Right ventricle myocardium inferior (tissue), 1 donor: ENCODE measurements at regions not wholly inside any gene's neighbourhood (a gene's known extent, or its start where the extent isn't known, plus 50 kb on each side); places are given as distances from the start of the nearest gene placed in this dataset.

Experiments used
- ATAC-seq: fragments of 200-7000 bp; cut with Tn5 transposase; one replicate; pipeline ENCODE4 v1.9.1; 2020; ENCODE audit warnings: mild to moderate bottlenecking, moderate library complexity
- DNase-seq: peaks from one replicate; pipeline ENCODE4 v3.0.0; 2021; ENCODE audit errors: missing footprints
- intact Hi-C: fragments of 100-400 bp; cut with DNase I; formaldehyde crosslinking; loops from one replicate; pipeline ENCODE4 v1.11.0; 2022
- donor health status: DM: no; HTN: yes; CAD: no; lungs with severe emphysema.

- intact Hi-C loops = no loop called here
- no peak for ATAC-seq
These were observed 335.7 kb upstream of the POU3F3 start for GRCh38 chr2:104518256-104518655.

GRCh38 chr2:104521247-104521646, 332.7 kb upstream of the POU3F3 start:
- intact Hi-C loops = no loop called here
- DNase-seq (no peak), ATAC-seq (no peak)

More at GRCh38 chr2:104518256-104518655, 335.7 kb upstream of the POU3F3 start:
- no peak for DNase-seq

DNA sequence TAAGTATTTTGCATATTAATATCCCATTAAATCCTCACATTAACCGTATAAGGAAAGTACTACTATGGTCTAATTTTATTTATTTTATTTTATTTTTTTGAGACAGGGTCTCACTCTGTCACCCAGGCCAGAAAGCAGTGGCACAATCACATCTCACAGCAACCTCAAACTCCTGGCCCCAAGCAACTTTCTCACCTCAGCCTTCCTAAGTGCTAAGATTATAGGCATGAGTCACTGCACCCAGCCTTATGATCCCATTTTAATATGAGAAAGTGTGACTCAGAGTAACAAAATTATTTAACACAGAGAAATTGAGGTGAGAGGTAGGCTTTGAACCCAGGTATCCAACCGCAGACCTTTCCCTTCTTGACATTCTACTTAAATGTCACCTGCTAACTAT, 330.0 kb upstream of the POU3F3 start:
- intact Hi-C loops = no loop called here
- ATAC-seq = no peak
- no peak for DNase-seq

GRCh38 chr2:104528101-104528500, 325.8 kb upstream of the POU3F3 start:
- no peak for ATAC-seq
- no peak for DNase-seq
- intact Hi-C loops = no loop called here

- no peak for ATAC-seq
- intact Hi-C loops = no loop called here
- DNase-seq = no peak
These were observed 322.8 kb upstream of the POU3F3 start for GRCh38 chr2:104531122-104531521.

GRCh38 chr2:104537116-104537515, 316.8 kb upstream of the POU3F3 start:
- ATAC-seq = no peak

DNA sequence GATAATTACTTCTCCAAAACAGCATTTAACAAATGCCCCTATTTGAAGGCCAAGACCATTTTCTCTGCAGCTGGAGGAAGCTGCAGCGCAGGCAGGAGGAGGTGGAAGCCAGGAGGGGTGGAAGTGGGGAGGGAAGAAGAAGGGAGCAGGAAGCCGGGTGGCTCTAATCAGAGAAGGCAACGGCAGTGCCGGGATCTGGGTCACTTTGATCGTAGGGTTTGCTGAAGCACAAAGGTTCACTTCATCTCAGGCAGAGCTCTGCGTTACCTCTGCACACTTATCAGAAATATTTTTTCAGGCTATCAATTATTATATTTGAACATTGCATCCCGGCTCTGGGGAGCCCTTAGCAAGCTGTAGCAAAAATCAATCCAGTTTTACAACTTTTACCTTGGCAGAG, 315.8 kb upstream of the POU3F3 start:
- no peak for DNase-seq
- intact Hi-C loops = no loop called here
- ATAC-seq = no peak

More at GRCh38 chr2:104537116-104537515, 316.8 kb upstream of the POU3F3 start:
- intact Hi-C loops = no loop called here
- DNase-seq = no peak

- DNase-seq (no peak), ATAC-seq (no peak)
- intact Hi-C loops = no loop called here
These were observed 314.3 kb upstream of the POU3F3 start for GRCh38 chr2:104539649-104540048.

DNA sequence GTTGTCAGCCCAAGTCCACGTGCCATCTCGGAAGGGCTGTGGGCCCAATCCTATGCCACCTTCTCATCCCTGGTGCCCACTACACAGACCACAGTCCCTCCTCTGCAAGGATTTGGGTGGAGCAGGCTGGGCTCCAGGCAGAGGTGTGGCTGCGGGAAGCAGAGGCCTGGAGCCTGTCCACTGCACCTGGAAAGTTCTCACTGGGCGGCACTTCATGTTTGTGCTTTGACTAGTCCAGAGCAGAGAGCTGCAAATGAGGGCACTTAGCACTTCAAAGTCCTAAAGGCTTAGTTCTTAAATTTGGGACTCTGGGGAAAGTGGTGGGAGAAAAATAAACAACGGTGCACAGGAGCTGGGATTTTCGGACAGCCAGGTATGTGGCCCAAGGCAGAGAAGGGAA, 308.9 kb upstream of the POU3F3 start:
- DNase-seq (no peak), ATAC-seq (no peak)
- intact Hi-C loops = no loop called here

DNA sequence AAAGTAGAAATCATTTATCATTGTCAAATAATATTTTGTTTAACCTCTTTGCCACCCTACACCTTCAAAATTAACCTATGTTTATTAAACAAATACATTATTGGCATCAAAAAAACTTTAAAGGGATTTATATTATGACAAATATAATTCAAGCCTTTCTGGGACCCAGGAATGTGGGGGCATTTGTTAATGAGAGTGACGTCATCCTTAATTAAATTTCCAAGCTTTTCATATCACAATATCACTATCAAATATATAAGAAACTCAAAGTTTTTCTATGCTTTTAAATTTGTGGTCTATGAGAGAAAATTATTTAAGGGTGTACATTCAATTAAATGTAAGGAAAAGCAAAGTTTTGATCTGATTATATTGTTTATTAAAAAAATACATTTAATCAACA, 307.4 kb upstream of the POU3F3 start:
- ATAC-seq (no peak), DNase-seq (no peak)
- intact Hi-C loops = no loop called here

- DNase-seq (no peak), ATAC-seq (no peak)
- intact Hi-C loops = no loop called here
These were observed 306.7 kb upstream of the POU3F3 start for GRCh38 chr2:104547221-104547620.

DNA sequence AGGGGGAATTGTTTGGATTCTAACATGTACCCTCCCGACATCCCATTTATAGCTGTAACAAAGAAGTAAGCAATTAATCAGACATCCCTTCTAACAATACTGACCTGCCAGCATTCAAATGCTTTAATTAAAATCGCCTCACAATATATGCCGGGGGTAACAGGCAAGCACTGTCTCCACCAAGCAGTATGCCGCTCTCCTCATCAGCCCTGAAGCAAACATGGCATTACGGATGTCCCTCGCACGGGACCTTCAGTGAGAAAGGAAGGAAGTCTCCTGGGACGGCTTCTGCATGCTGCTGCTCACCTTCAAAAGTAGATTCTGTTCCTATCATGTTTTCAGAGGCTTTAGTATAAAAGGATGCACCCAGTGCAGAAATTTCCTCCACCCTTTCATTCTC, 292.7 kb upstream of the POU3F3 start:
- intact Hi-C loops = no loop called here
- ATAC-seq (no peak), DNase-seq (no peak)

- intact Hi-C loops = no loop called here
These were observed 291.4 kb upstream of the POU3F3 start for GRCh38 chr2:104562537-104562936.

DNA sequence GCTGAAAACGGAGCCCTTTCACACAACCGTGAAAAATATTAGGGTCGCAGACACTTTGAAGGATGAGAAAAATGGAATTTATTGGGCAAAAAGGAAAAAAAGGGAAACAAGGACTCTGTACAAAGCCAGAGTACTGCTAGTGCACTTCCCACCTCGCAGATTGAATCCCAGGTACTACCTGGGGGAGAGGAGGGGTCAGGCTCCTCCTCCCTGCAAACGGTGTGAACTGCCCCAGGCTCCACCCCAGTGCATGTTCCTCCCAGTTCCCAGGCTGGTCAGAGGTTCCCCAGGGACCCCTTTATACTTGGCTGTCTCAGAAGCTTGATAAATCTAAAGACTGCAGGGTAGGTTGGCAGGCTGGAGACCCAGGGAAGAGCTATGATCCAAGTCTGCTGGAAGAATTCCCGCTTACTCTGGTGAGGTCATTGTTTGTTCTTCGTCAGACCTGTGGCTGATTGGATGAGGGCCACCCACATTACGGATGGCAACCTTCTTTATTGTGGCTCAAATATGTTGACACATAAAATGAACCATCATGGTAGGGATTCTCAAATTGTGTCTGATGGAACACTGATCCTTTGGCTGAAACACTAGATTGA, 290.4 kb upstream of the POU3F3 start:
- intact Hi-C loops = no loop called here
- no peak for ATAC-seq
- no peak for DNase-seq

More at GRCh38 chr2:104562537-104562936, 291.4 kb upstream of the POU3F3 start:
- no peak for DNase-seq
- no peak for ATAC-seq

DNA sequence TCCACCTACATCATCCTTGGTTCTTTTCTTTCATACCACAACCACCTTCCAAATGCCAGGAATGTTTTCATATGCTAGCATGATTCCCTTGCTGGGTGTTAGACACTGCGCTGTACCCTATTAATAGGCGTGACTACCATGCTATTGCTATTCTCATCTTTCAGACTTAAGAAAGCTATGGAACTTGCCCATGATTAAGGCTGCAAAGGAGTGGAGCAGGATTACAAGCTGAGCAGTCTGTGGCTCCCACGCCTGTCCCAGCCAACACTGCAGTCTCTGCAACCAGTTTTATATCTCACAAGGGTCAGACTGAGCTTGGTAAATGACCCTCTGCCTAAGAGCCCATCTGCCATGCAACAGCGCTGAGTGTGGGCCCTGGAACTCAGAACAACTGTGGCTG, 285.7 kb upstream of the POU3F3 start:
- ATAC-seq (no peak), DNase-seq (no peak)
- intact Hi-C loops = no loop called here

GRCh38 chr2:104570259-104570658, 283.7 kb upstream of the POU3F3 start:
- DNase-seq (no peak), ATAC-seq (no peak)
- intact Hi-C loops = no loop called here

DNA sequence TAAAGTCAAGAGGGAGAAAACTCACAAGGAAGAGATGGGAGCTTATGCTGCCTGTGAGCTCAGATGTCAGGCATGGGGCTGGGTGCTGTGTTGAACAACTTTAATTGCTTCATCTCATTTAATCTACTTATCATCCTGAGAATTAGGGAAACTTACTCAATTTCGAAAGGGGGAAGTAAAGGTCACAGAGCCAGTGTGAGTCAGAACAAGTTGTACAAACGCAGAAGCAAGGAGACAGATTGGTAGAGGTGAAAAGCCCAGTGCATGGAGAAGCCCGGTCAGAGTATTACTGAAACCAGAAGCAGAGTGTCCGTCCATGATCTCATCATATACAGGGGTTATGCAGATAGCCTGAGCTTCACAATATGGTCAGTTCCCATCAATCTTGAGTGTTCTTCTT, 281.1 kb upstream of the POU3F3 start:
- no peak for ATAC-seq
- intact Hi-C loops = no loop called here
- no peak for DNase-seq

GRCh38 chr2:104574367-104574766, 279.5 kb upstream of the POU3F3 start:
- intact Hi-C loops = no loop called here
- ATAC-seq (no peak), DNase-seq (no peak)

DNA sequence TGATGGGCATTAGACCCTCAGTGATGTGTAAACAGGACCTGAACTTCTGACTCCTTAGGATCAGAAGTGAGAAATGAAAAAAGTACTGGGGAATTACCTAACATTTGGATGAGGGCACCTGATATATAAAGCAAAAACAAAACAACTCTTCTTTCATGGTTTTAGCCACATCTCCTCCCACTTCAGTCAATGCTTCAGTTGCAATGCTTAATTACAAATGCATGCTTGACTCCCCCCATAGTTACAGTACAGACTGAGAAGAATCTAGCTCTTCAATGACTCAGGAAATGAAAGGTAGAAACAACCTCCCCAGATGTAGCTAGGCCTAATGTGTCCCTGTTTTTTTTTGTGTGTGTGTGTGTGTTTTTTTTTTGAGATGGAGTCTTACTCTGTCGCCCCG, 276.8 kb upstream of the POU3F3 start:
- intact Hi-C loops = no loop called here
- no peak for DNase-seq
- ATAC-seq = no peak

GRCh38 chr2:104582471-104582870, 271.4 kb upstream of the POU3F3 start:
- intact Hi-C loops = no loop called here
- DNase-seq (no peak), ATAC-seq (no peak)

GRCh38 chr2:104583811-104584210, 270.1 kb upstream of the POU3F3 start:
- ATAC-seq = no peak
- DNase-seq = no peak
- intact Hi-C loops = no loop called here
